SKM-1 (cell line): ENCODE measurements at regions not wholly inside any gene's neighbourhood (a gene's known extent, or its start where the extent isn't known, plus 50 kb on each side); places are given as distances from the start of the nearest gene placed in this dataset.
A peak's percentile ranks its signal among the peaks of the same experiment; 100 is the strongest.
"Not testable (repeated sequence)": the region's sequence is repeated elsewhere in the genome, so short reads cannot be mapped to it uniquely, and the experiment has no call there.

Source experiments
- DNase-seq: peaks from one replicate; lab custom pipeline; 2025; ENCODE audit not compliant: unreplicated experiment; lab: John Stamatoyannopoulos, UW

DNA sequence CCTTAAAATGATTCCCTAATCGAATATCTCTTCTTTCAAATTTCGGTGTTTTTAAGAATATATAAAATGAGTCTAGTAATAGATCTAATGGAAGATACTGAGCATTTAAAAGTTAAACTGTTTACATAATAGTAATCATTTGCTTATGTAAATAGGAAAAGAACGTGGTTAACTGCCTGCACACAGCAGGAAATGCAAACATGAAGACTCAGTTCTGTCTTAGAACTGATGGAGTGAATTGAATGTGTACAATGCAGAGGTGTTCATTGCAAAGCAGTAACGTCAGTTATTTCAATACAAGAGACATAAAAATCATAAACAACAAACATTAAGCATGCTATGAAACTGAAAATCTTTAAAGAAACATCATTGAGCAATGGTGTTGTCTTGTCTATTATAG lies 359.4 kb upstream of the ADAMTS5 start:
- no peak for DNase-seq

DNA sequence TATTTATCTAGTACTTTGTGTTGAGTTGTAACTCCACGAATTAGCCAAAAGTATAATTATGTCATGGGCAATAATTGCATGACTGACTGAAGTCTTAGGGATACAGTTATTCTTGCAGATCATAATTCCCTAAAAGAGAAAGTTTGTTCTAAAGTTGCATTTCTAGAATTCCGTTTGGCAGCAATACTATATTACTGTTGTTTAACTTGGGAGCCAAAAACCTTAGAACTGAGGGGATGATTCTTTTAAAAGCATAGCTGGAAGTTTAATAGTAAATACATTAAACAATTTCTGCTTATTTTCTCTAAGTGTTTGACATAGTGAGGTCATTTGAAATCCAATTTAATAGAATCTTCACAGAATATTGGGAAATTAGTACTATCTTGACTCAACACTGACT lies 356.4 kb upstream of the ADAMTS5 start:
- no peak for DNase-seq

DNA sequence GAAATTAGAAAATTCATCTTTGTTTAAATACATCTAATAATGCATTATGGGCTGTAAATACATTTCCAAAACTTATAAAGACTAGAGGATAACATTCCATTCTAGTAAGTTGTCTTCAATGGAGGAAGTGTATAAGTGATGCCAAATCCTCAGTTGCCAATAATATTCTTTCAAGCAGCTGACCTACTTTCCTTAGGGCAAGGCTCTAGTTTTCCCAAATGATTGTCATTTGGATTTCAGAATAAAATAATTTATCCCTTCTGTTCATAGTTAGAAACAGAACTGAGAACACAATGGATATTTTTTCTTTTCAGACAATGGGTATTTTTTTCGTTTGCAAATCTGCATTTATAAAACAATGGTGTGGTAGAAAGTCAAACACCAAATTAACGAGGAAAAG lies 354.9 kb upstream of the ADAMTS5 start:
- no peak for DNase-seq

DNA sequence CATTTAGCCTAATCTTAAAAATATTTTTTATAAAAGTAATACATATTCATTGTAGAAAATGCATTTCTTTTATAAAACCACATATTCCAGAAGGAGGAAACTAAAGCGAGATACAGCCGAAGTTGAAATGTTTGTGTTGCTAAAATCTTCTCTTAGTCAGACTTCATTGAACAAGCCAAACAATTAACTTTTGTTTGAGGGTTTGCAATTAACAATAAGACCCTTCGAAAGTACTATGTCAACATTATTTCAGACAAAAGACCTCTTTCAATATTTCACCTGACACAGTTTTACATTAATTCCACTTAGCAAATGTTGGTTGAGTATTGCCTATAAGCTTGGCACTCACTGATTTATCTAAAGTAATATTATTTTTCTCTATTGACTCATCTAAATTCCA lies 354.0 kb upstream of the ADAMTS5 start:
- no peak for DNase-seq

DNA sequence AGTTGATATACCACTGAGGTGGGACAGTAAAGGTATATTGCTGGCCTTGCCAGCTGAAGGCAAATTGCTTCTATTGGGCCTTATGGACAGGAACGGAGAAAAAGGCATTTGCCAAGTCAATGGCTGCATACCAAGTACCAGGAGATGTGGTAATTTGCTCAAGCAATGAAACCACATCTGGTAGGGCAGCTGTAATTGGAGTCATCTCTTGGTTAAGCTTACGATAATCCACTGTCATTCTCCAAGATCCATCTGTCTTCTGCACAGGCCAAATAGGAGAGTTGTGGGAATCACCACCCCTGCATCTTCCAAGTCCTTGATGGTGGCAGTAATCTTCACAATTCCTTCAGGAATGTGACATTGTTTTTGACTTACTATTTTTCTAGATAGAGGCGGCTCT lies 350.7 kb upstream of the ADAMTS5 start:
- DNase-seq: not testable (repeated sequence)

DNA sequence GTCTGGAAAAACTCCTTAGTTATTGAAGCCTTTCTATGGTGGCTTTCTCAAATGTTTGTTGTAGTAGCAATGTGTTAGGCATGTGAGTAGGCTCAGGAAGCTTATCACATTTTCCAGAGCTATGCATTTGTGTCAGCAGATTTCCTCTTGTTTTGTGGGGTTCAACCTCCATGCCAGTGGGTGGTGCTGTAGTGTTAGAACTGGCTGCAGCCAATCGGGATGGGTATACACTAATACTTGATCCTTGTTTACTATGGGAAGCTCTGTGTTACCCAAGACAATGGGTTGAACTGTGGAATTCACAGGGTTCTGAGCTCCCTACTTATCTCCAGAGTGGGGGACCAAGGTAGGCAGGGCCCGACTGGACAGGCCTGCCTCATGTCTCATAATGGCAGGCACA lies 348.5 kb upstream of the ADAMTS5 start:
- DNase-seq: no peak

DNA sequence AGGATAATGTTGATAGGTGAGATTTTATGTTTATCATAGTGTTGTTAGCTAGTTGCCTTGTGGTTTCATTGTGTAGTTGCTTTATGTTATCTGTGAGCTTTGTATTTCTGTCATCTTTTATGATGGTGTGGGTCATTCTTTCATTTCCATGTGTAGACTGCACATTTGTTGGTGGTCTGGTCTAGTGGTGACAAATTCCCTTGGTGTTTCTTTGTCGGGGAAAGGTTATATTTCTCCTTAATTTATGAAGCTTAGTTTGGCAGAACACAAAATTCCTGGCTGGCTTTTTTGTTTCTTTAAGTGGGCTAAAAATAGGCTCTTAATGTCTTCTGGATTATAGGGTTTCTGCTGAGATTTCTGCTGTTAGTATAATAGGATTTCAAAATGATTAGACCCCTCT lies 347.2 kb upstream of the ADAMTS5 start:
- no peak for DNase-seq

DNA sequence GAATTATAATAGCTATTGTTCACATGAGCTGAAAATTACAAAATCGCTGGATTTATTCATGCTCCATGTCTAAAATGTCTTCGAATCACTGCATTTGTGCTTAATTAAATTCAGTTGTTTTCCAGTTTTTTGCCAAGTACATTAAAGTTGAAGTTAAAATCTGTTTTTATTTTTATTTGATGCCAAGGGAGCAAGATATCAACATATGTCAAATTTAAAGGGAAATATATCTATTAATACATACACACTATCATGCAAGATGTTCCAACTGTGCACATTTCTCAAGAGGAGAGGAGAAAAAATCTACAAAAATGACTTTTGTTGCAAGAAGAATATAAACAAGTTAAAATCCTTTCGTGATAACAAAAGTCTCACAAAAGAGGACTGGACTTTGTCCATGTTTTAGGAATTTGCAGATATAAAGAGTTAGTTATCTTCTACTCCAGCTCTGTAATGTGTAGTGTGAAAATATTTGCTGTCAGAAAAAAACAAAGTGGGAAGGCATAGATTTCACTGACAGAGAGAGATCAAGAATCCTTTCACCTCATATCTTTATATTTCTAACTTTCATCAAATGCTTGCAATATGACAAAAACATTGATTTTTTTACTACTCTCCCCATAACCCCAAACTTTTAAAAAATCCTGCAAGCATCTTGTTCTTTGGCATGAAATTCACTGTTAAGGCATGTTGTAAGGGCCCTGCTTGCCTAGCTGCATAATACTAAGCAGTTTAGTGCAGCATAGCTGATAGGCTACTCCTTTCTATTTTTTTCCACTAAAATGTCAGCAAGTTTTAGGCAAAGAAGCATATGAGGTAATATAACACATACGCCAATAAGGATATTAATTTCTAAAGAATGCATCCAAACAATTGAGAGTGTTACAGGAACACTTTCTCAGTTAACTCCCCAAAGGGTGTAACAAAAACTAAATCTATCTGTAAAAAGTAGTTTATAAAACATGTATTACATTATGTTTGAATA lies 340.2 kb upstream of the ADAMTS5 start:
- no peak for DNase-seq

DNA sequence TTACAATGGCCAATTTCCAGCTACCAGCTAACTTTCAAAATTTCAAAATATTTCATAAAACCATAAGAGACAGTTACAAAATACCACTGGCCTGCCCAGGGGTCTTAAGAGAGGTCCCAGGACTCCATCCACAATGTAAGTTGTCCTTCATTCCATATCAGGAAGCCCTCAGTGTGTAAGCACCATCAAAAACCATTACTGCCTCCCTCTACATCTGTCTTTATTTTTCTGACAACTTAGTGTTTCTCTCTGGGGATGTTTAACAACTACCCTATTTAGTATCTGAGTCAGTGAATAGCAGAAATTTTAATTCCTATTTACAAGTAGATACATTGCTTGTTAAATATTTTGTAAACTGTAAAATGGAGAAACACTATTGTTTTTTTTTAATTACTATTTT lies 339.3 kb upstream of the ADAMTS5 start:
- no peak for DNase-seq

DNA sequence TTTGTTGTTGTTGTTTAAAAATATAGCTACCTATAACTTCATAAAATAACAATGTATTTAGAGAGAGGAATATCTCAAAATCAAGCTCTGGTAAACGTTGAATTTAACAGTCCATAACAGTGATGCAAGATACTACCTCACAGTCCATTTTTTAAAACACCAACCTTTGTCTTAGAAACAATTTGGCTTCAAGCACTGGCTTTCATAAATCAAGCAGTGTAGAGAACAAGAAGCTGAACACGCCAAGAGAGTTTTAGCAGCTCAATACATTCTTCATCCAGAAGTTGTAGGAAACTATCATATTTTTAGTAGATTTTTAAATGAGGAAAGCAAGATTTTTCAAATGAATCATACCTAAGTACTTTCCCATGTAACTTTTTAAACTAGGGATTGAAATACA lies 334.3 kb upstream of the ADAMTS5 start:
- DNase-seq: no peak

DNA sequence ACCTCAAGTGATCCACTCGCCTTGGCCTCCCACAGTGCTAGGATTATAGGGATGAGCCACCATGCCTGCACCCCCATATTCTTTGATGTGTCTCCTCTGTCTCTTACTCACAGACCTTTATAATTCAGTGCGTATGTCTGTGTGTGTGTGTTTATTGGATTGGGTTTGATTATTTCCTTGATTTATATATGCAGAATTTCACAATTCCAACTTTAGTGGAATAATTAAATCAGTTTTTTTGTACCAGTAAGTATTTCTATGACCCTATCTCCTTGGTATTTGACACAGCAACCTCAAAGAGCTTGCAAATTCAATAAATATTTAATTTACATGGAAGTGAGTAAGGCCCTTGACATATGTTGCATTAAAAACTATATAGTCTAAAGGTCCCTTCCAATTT lies 333.9 kb upstream of the ADAMTS5 start:
- DNase-seq: no peak

DNA sequence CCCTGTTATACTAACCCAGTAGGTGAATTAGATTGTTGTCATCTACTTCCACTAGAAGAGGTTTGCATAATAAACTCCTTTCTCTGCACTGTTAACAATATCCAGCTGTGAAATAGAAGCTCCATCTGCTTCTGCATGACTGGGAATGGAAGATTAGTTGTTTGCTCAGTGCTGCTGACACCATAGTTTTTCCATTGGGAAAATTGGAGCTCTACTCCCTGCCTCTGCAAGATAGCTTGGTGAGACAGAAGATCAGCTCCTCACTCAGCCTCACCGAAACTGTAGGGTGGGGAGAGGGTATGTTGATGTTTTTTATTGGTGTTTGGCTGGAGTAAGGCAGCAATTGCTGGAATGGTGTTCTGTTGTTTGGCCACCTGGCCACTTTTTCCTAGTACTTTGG lies 331.6 kb upstream of the ADAMTS5 start:
- no peak for DNase-seq

DNA sequence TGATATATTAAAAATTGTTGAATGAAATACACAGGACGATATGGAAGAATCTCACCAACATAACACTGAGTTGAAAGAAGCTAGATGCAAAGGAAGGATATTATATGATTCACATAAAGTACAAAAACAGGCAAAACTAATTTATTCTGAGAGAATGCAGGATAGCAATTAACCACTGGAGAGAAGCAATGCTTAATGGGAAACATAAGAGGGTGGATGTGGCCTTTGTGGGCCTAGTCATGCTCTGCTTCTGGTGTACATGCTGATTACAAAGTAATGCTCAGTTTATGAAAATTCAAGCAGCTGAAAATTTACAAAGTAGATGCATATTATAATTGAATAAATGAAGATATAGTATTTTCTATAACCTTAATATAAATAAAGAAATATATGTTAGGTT lies 326.4 kb upstream of the ADAMTS5 start:
- DNase-seq: no peak

DNA sequence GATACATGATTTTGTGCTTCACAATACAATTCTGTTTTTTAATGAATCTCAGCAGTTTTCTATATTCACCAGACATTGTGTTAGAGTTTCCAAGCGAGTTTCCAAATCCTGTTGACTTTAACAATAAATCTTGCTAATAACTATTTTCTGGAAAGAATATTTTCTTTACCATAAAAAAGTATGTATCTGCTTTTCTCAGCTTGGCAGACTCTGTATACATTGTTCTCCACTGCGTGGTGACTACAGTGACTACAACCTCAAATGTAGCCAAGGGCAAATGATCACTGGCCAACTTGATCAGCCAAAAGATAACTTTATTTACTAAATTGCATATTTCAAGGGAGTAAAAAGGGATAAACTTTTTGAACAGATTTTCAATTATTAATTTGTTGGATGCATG lies 325.9 kb upstream of the ADAMTS5 start:
- DNase-seq: no peak

DNA sequence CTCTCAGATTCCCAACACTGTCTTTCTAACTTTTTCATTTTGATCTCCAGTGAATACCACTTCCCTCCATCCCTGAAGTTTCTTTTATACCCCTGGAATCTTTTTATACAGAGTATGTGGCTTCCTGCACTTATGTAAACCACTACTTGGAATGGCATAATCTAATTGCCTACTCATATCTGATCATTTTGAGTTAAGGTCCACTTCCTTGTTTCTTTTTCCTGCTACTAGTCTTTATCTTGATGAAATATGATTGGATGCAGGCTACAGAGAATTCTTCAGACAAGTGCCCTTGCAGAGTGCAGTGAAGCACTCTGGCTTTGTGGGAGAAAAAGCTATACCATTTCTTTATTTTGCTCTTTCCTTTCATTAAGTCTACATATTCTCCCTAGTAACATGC lies 325.3 kb upstream of the ADAMTS5 start:
- DNase-seq: no peak

DNA sequence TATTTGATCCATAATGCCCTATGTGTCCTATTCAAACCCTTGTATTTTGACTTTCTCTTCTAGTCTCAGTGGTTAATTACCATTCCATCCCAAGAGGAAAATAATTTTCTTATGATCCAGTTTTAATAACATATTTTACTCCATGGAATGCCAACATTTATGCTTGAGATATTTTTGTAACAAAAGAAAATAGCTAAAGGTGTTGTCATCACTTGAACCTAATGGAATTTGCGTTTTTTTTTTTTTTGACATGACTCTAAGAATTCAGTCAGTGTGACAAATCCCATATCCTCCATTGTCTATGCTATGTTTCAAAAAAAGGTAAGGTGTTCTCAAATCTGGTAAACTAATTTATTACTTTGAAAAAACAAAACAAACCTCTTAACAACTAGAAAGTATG lies 324.1 kb upstream of the ADAMTS5 start:
- no peak for DNase-seq

DNA sequence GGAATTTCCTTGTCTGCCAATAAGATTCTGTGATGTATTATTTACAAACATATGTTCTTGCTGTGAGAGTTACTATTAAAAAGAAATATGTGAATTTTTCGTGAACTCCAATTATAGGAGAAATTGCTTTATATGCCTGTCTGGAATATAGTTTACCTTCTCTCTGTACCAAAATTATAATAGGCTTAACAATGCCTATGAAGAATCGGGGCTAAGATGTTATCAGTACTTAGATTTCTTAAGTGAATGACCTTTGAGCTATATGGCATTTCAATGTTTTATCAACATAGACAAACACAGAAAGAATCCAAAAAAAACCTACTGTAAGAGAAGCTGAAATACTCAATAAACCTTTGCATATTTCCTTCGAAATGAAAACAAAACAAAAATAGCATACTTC lies 323.1 kb upstream of the ADAMTS5 start:
- DNase-seq: no peak

DNA sequence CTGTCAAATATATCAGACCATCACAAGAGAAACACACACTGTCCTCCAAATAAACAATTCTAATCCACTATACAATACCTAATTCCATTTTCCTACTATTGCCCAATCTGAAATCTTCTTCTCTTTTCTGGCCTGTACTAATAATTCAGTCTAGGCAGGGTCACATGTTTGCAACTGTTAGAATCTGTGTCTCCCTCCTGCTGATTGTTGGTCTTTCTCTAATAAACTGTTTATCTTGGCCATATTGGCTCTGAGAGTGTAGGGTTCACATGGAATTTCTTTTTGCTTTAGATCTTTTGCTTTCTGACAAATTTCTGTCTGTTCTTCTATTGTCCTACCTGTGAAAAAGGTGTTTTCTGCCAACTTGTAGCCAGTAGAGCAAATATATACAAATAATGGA lies 319.9 kb upstream of the ADAMTS5 start:
- no peak for DNase-seq

DNA sequence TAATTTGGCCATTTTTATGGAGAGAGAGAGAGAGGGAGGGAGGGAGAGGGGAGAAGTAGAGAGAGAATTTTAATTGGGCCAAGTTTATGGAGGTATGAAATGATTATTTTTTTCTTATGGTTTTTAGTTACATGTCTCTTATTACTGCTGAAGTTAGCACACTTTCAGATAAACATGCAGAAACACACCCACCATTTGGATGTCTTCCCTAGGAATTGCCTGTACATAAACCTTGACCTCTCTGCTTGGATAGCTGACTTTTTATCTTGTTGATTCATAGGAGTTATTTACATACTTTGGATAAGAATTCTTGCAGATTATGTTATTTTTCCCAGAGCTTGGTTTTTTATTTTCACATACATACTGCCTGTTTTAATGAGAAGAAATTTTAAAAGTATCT lies 310.2 kb upstream of the ADAMTS5 start:
- no peak for DNase-seq

DNA sequence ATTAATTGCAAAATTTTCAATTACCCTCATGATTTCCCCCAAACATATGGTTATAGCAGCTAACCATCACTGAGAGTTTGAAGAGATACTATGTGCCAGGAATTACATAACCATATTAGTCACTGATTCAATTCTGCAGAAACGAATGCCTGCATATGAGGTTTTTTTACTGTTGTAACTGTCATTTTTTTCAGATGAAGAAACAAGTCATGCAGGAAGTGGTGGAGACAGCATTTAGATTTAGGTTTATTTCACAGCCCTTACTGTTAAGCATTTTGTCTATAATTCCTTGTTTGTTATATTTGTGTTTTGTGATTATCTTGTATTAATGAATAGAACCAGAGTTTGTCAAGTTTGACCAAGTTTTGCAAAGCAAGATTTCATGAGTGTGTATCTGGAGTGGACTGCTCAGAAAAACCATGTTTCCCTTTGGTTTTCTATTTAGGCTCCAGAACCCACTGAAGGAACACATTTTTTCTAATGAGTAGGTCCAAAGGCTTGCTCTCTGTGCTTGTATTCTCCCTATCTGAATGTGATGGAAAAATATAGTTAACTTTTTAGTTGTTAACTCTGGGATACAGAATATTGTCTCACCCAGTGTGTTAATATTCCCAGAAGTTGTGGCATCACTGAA lies 308.5 kb upstream of the ADAMTS5 start:
- DNase-seq: peak; percentile 40

DNA sequence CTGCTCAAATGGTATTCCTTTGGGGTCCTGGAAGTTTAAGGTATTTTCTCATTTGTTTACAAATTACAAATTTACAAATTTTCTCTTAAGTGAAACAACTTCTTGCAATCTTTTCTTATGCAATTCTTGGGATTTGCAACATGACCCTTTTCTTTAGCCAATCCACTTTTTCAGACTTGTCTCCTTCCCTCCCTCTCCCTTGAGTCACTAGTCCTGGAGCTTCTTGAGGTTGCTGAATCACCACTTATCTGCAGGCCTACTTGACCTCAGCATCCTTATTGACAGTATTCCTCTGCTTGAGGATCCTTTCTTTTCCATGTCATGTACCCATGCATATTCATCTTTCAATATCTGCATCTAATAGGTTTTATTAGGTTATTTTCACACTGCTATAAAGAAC lies 302.8 kb upstream of the ADAMTS5 start:
- DNase-seq: no peak

DNA sequence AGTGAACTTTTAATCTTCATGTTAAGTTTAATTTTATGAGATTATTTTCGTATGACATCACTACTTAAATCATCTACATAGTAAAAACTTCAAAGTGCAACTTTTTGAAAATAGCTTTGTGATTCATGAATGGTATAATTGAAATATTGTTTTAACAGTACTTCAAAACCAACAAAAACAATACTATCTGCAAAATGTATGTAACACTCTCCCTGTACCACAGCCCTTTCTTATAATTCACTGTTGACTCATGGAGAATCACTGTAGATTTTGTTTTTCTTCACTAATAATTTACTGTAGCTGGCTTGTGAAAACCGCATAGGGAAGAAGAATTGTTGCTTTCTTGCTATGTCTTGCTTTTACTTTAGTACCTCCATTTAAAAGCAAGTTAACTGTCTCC lies 301.4 kb upstream of the ADAMTS5 start:
- DNase-seq: no peak

DNA sequence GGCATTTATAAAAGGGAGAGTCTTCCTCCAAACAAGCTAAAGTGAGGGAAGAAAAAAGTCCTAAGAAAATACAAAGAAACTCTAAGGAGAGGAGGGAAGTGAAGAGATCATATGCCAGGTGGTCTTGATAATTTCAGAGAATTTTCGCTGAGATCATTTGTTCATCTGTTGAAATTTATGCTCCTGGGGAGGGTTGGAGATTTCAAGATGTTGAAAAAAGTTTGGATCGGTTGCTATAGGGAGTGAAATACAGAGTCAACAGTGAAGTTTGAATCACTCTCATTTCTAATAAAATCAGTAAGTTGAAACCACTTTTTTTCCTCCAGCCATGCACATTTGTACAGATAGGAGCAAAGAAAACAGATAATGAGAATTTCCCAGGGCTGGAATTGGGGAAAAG lies 299.1 kb upstream of the ADAMTS5 start:
- DNase-seq: no peak
